PC-3 (cell line): ENCODE measurements at regions not wholly inside any gene's neighbourhood (a gene's known extent, or its start where the extent isn't known, plus 50 kb on each side); places are given as distances from the start of the nearest gene placed in this dataset.

Experiments used
- ATAC-seq: fragments of 200-7000 bp; cut with Tn5 transposase; 2 replicates; pipeline ENCODE4 v1.9.1; 2020; ENCODE audit warnings: mild to moderate bottlenecking, moderate library complexity
- BruUV-seq: library from RNA; stranded (reverse); fragments of 400-500 nt; replicated peaks from 2 replicates; lab custom pipeline; 2021; lab: Mats Ljungman, UMichigan
- CTCF ChIA-PET: fragments of 300-600 bp; sonication (Branson Sonifier 250); formaldehyde crosslinking; loops from one replicate; lab custom pipeline; 2022; ENCODE audit warnings: antibody characterized with exemption; lab: Charles Lee
- POLR2A ChIA-PET: fragments of 300-600 bp; sonication (Branson Sonifier 250); formaldehyde crosslinking; loops from one replicate; lab custom pipeline; 2022; ENCODE audit warnings: antibody characterized with exemption; ENCODE audit not compliant: unreplicated experiment; lab: Charles Lee
- DNase-seq: peaks from one replicate; pipeline ENCODE4 v3.0.0-alpha.2; 2015
- H2AFZ ChIP-seq: fragments of 300-600 bp; sonication (generic); 2 replicates; pipeline ENCODE4 v1.6.0; 2016; ENCODE audit warnings: antibody characterized with exemption, low read length
- H3F3A ChIP-seq: fragments of 300-600 bp; sonication (generic); one replicate; pipeline ENCODE4 v1.6.0; 2017; ENCODE audit warnings: antibody characterized with exemption, low read length, control low read depth, mild to moderate bottlenecking; ENCODE audit not compliant: unreplicated experiment
- H3K27ac ChIP-seq: fragments of 300-600 bp; sonication (generic); 2 replicates; pipeline ENCODE4 v1.5.1; 2016; ENCODE audit warnings: mild to moderate bottlenecking, low read length
- H3K27me3 ChIP-seq: fragments of 300-600 bp; sonication (generic); 2 replicates; pipeline ENCODE4 v1.6.1; 2016; ENCODE audit warnings: low read length, mixed read lengths
- H3K36me3 ChIP-seq: fragments of 300-600 bp; sonication (generic); 2 replicates; pipeline ENCODE4 v1.6.1; 2016; ENCODE audit warnings: low read depth, mixed run types, low read length, mixed read lengths
- H3K4me1 ChIP-seq: fragments of 300-600 bp; sonication (generic); 2 replicates; pipeline ENCODE4 v1.5.1; 2016; ENCODE audit warnings: low read length; ENCODE audit not compliant: insufficient read depth
- H3K4me2 ChIP-seq: fragments of 300-600 bp; sonication (generic); 2 replicates; pipeline ENCODE4 v1.6.0; 2016; ENCODE audit warnings: low read length
- H3K4me3 ChIP-seq: fragments of 300-600 bp; sonication (generic); 2 replicates; pipeline ENCODE4 v1.5.1; 2016; ENCODE audit warnings: mild to moderate bottlenecking, low read length, mixed read lengths
- H3K79me2 ChIP-seq: fragments of 300-600 bp; sonication (generic); 2 replicates; pipeline ENCODE4 v1.6.1; 2017; ENCODE audit warnings: low read length, mixed read lengths
- H3K9ac ChIP-seq: fragments of 300-600 bp; sonication (generic); 2 replicates; pipeline ENCODE4 v1.6.0; 2016; ENCODE audit warnings: mild to moderate bottlenecking, low read length
- H3K9me2 ChIP-seq: fragments of 300-600 bp; sonication (generic); replicated peaks from 2 replicates; pipeline ENCODE4 v1.6.1; 2016; ENCODE audit warnings: mixed run types, low read length, mixed read lengths
- H3K9me3 ChIP-seq: fragments of 300-600 bp; sonication (generic); 2 replicates; pipeline ENCODE4 v1.6.1; 2016; ENCODE audit warnings: low read length, mixed read lengths
- H4K20me1 ChIP-seq: fragments of 300-600 bp; sonication (generic); 2 replicates; pipeline ENCODE4 v1.6.1; 2016; ENCODE audit warnings: low read length, mixed read lengths
- CTCF ChIP-seq: fragments of 300-600 bp; sonication (generic); conservative IDR thresholded peaks from 2 replicates; pipeline ENCODE4 v1.5.1; 2017; ENCODE audit warnings: antibody characterized with exemption, low read depth, mild to moderate bottlenecking, low read length
- EZH2 ChIP-seq: fragments of 300-600 bp; sonication (generic); IDR thresholded peaks from one replicate; pipeline ENCODE4 v1.6.1; 2017; ENCODE audit warnings: antibody characterized with exemption, mild to moderate bottlenecking, low read length; ENCODE audit not compliant: unreplicated experiment
- EZH2phosphoT487 ChIP-seq: fragments of 300-600 bp; sonication (generic); IDR thresholded peaks from 2 replicates; pipeline ENCODE4 v1.6.1; 2018; ENCODE audit warnings: mild to moderate bottlenecking, antibody characterized with exemption, low read length, borderline replicate concordance
- intact Hi-C: fragments of 100-400 bp; cut with micrococcal nuclease; formaldehyde crosslinking; loops from 2 replicates; pipeline ENCODE4 v1.9.0; 2023

- Histone ChIP-seq H3K79me2 (no peaks in the 10 kb centered on the region), H3K27ac (no peak overlapping the region), H3K9me3 (no peaks in the 10 kb centered on the region), H3K4me3 (no peak overlapping the region), H3K9me2 (no peaks in the 10 kb centered on the region), H3F3A (no peaks in the 10 kb centered on the region), H4K20me1 (no peaks in the 10 kb centered on the region), H3K9ac (no peak overlapping the region), H3K36me3 (no peaks in the 10 kb centered on the region), H3K4me2 (no peak overlapping the region), H2AFZ (no peak overlapping the region), H3K27me3 (no peaks in the 10 kb centered on the region), H3K4me1 (no peaks in the 10 kb centered on the region)
- ChIA-PET CTCF (no interaction called here), POLR2A (no interaction called here)
- intact Hi-C loops: no loop called here
- DNase-seq (no peak), ATAC-seq (no peak)
- BruUV-seq: no TSS peak
- no peak for TF ChIP-seq EZH2phosphoT487
- no peak for TF ChIP-seq EZH2
- TF ChIP-seq CTCF: no peak
Measured at GRCh38 chr1:170230323-170230722, 84.6 kb downstream of the NTMT2 start.

DNA sequence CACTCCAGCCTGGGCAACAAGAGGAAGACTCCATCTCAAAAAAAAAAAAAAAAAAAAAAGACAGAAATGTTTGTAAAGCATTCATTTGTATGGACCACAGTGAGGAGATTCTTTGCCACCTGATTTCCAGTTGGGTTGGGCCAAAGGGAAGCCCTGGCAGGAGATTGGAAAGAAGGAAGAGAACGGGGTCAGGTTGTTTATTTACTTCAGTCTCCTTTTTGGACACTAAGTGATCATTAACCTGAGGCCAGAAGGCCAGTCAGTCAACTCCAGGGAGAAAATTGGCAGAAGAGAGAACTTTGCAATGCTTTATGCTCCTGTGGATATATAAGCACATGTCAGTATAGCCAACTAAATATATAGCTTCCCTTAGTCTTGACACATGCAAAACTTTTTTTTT is 85.9 kb downstream of the NTMT2 start:
- no peaks in the 10 kb centered on the region for H3K9me3 ChIP-seq
- DNase-seq (no peak), ATAC-seq (no peak)
- H3K27ac ChIP-seq: no peak overlapping the region
- POLR2A ChIA-PET: no interaction called here
- H3K9me2 ChIP-seq: no peaks in the 10 kb centered on the region
- no peak overlapping the region for H3K4me2 ChIP-seq
- no peak for TF ChIP-seq EZH2
- no peak for TF ChIP-seq CTCF
- TF ChIP-seq EZH2phosphoT487: no peak
- H3F3A ChIP-seq: no peaks in the 10 kb centered on the region
- no peak overlapping the region for H2AFZ ChIP-seq
- BruUV-seq: no TSS peak
- H3K4me1 ChIP-seq: no peaks in the 10 kb centered on the region
- no peak overlapping the region for H3K4me3 ChIP-seq
- H3K9ac ChIP-seq: no peak overlapping the region
- no peaks in the 10 kb centered on the region for H3K36me3 ChIP-seq
- H3K27me3 ChIP-seq: no peaks in the 10 kb centered on the region
- H4K20me1 ChIP-seq: no peaks in the 10 kb centered on the region
- no peaks in the 10 kb centered on the region for H3K79me2 ChIP-seq
- intact Hi-C loops: no loop called here
- CTCF ChIA-PET: no interaction called here

- no peaks in the 10 kb centered on the region for H3F3A ChIP-seq
- no peak overlapping the region for H3K9ac ChIP-seq
- H3K9me2 ChIP-seq: no peaks in the 10 kb centered on the region
- H3K4me1 ChIP-seq: peaks cover 12% of the 10 kb centered on the region; the same call in 1 of the 2 replicates
- H3K36me3 ChIP-seq: no peaks in the 10 kb centered on the region
- no peak overlapping the region; the same call in 1 of the 2 replicates for H2AFZ ChIP-seq
- intact Hi-C loops: no loop called here
- H4K20me1 ChIP-seq: no peaks in the 10 kb centered on the region
- H3K4me3 ChIP-seq: no peak overlapping the region
- no peaks in the 10 kb centered on the region for H3K27me3 ChIP-seq
- POLR2A ChIA-PET: no interaction called here
- H3K79me2 ChIP-seq: no peaks in the 10 kb centered on the region
- CTCF ChIA-PET: no interaction called here
- no peak overlapping the region for H3K27ac ChIP-seq
- ATAC-seq (no peak), DNase-seq (no peak)
- peak overlapping the region; percentile 41; the same call in 1 of the 2 replicates for H3K4me2 ChIP-seq
- BruUV-seq: no TSS peak
- H3K9me3 ChIP-seq: no peaks in the 10 kb centered on the region
- TF ChIP-seq EZH2phosphoT487 (no peak), EZH2 (no peak), CTCF (no peak)
Measured at GRCh38 chr1:170238704-170239391, 93.1 kb downstream of the NTMT2 start.
